Type B pancreatic cell (in vitro differentiated cells): ENCODE measurements at regions not wholly inside any gene's neighbourhood (a gene's known extent, or its start where the extent isn't known, plus 50 kb on each side); places are given as distances from the start of the nearest gene placed in this dataset.
A peak's percentile ranks its signal among the peaks of the same experiment; 100 is the strongest.

Experiments
- DNase-seq: peaks from one replicate; pipeline ENCODE4 v3.0.0; 2021; ENCODE audit warnings: mixed read lengths; ENCODE audit not compliant: unreplicated experiment; ENCODE audit errors: extremely low spot score
- H3K27ac Mint-ChIP-seq: 2 replicates; pipeline ENCODE4 v1.8.0; 2021; ENCODE audit warnings: mild to moderate bottlenecking, mixed read lengths
- H3K27me3 Mint-ChIP-seq: 2 replicates; pipeline ENCODE4 v1.8.0; 2021; ENCODE audit warnings: mixed read lengths
- H3K36me3 Mint-ChIP-seq: 2 replicates; pipeline ENCODE4 v1.8.0; 2021; ENCODE audit warnings: mixed read lengths
- H3K4me1 Mint-ChIP-seq: one replicate; pipeline ENCODE4 v1.8.0; 2021; ENCODE audit warnings: mixed read lengths; ENCODE audit not compliant: unreplicated experiment
- H3K4me3 Mint-ChIP-seq: 2 replicates; pipeline ENCODE4 v1.8.0; 2021; ENCODE audit warnings: mild to moderate bottlenecking, mixed read lengths
- H3K9me3 Mint-ChIP-seq: 2 replicates; pipeline ENCODE4 v1.8.0; 2021; ENCODE audit warnings: mixed read lengths
- CTCF ChIP-seq: fragments of 200-600 bp; sonication (generic); conservative IDR thresholded peaks from 2 replicates; pipeline ENCODE4 v1.5.0; 2021; ENCODE audit warnings: antibody characterized with exemption, mild to moderate bottlenecking

- no peaks in the 10 kb centered on the region for H3K36me3 Mint-ChIP-seq
- no peak overlapping the region for H3K4me3 Mint-ChIP-seq
- no peaks in the 10 kb centered on the region for H3K27me3 Mint-ChIP-seq
- H3K27ac Mint-ChIP-seq = no peak overlapping the region
- no peaks in the 10 kb centered on the region for H3K9me3 Mint-ChIP-seq
- no peak for TF ChIP-seq CTCF
- no peak for DNase-seq
- peaks cover 20% of the 10 kb centered on the region for H3K4me1 Mint-ChIP-seq
Measured at GRCh38 chr9:89994988-89995613, 390.3 kb downstream of the GADD45G start.

GRCh38 chr9:89996116-89996515 lies 391.3 kb downstream of the GADD45G start:
- no peak for DNase-seq
- Mint-ChIP-seq H3K27ac (no peak overlapping the region), H3K4me3 (no peak overlapping the region), H3K4me1 (peaks cover 30% of the 10 kb centered on the region), H3K9me3 (no peaks in the 10 kb centered on the region), H3K27me3 (no peaks in the 10 kb centered on the region), H3K36me3 (no peaks in the 10 kb centered on the region)
- TF ChIP-seq CTCF = no peak

GRCh38 chr9:89996773-89997172 lies 392.0 kb downstream of the GADD45G start:
- Mint-ChIP-seq H3K27ac (no peak overlapping the region), H3K4me3 (no peak overlapping the region), H3K9me3 (no peaks in the 10 kb centered on the region), H3K4me1 (peaks cover 31% of the 10 kb centered on the region), H3K36me3 (no peaks in the 10 kb centered on the region), H3K27me3 (no peaks in the 10 kb centered on the region)
- peak; percentile 14 for TF ChIP-seq CTCF
- DNase-seq = no peak

GRCh38 chr9:89998633-89999032 lies 393.8 kb downstream of the GADD45G start:
- no peaks in the 10 kb centered on the region for H3K9me3 Mint-ChIP-seq
- H3K27me3 Mint-ChIP-seq = no peaks in the 10 kb centered on the region
- TF ChIP-seq CTCF = no peak
- no peaks in the 10 kb centered on the region for H3K36me3 Mint-ChIP-seq
- H3K4me1 Mint-ChIP-seq = peaks cover 43% of the 10 kb centered on the region
- no peak overlapping the region for H3K4me3 Mint-ChIP-seq
- H3K27ac Mint-ChIP-seq = peak overlapping the region; percentile 64
- DNase-seq = no peak

GRCh38 chr9:89999176-89999533 lies 394.3 kb downstream of the GADD45G start:
- H3K4me1 Mint-ChIP-seq = peaks cover 43% of the 10 kb centered on the region
- no peak for DNase-seq
- no peaks in the 10 kb centered on the region for H3K27me3 Mint-ChIP-seq
- H3K27ac Mint-ChIP-seq = no peak overlapping the region
- H3K36me3 Mint-ChIP-seq = no peaks in the 10 kb centered on the region
- no peak overlapping the region for H3K4me3 Mint-ChIP-seq
- H3K9me3 Mint-ChIP-seq = no peaks in the 10 kb centered on the region
- no peak for TF ChIP-seq CTCF
